AG08396 (cell line): ENCODE measurements at regions not wholly inside any gene's neighbourhood (a gene's known extent, or its start where the extent isn't known, plus 50 kb on each side); places are given as distances from the start of the nearest gene placed in this dataset.

Experiments used
- DNase-seq: peaks from one replicate; pipeline ENCODE4 v3.0.0; 2012; ENCODE audit warnings: low spot score, mixed read lengths

GRCh38 chr10:129371541-129371940 is 95.5 kb upstream of the MGMT start:
- DNase-seq = no peak

GRCh38 chr10:129372172-129372571 is 94.9 kb upstream of the MGMT start:
- DNase-seq = no peak

GRCh38 chr10:129373231-129373630 is 93.8 kb upstream of the MGMT start:
- no peak for DNase-seq

- no peak for DNase-seq
Measured at GRCh38 chr10:129373718-129374117, 93.3 kb upstream of the MGMT start.

- no peak for DNase-seq
Measured at GRCh38 chr10:129375171-129375570, 91.9 kb upstream of the MGMT start.

GRCh38 chr10:129375912-129376311 is 91.1 kb upstream of the MGMT start:
- no peak for DNase-seq

- DNase-seq = no peak
Measured at GRCh38 chr10:129380279-129380678, 86.8 kb upstream of the MGMT start.

- no peak for DNase-seq
Measured at GRCh38 chr10:129381741-129382140, 85.3 kb upstream of the MGMT start.

GRCh38 chr10:129382401-129382800 is 84.6 kb upstream of the MGMT start:
- DNase-seq = no peak

- no peak for DNase-seq
Measured at GRCh38 chr10:129383651-129384050, 83.4 kb upstream of the MGMT start.

GRCh38 chr10:129385600-129385999 is 81.4 kb upstream of the MGMT start:
- DNase-seq = no peak

GRCh38 chr10:129386415-129387257 is 80.4 kb upstream of the MGMT start:
- DNase-seq = no peak

GRCh38 chr10:129387258-129387525 is 79.8 kb upstream of the MGMT start:
- no peak for DNase-seq

- DNase-seq = no peak
Measured at GRCh38 chr10:129388435-129388834, 78.6 kb upstream of the MGMT start.

GRCh38 chr10:129389194-129389593 is 77.8 kb upstream of the MGMT start:
- no peak for DNase-seq

GRCh38 chr10:129390147-129390546 is 76.9 kb upstream of the MGMT start:
- no peak for DNase-seq

- DNase-seq = no peak
Measured at GRCh38 chr10:129390726-129391125, 76.3 kb upstream of the MGMT start.

- DNase-seq = no peak
Measured at GRCh38 chr10:129391464-129391863, 75.6 kb upstream of the MGMT start.

GRCh38 chr10:129392855-129393254 is 74.2 kb upstream of the MGMT start:
- DNase-seq = no peak

GRCh38 chr10:129393812-129394211 is 73.2 kb upstream of the MGMT start:
- DNase-seq = no peak

- DNase-seq = no peak
Measured at GRCh38 chr10:129394518-129395328, 72.3 kb upstream of the MGMT start.

GRCh38 chr10:129396021-129396722 is 70.9 kb upstream of the MGMT start:
- DNase-seq = no peak
